ENCODE measurements at regions not wholly inside any gene's neighbourhood (a gene's known extent, or its start where the extent isn't known, plus 50 kb on each side); places are given as distances from the start of the nearest gene placed in this dataset.
"Not testable (repeated sequence)": the region's sequence is repeated elsewhere in the genome, so short reads cannot be mapped to it uniquely, and the experiment has no call there.

DNA sequence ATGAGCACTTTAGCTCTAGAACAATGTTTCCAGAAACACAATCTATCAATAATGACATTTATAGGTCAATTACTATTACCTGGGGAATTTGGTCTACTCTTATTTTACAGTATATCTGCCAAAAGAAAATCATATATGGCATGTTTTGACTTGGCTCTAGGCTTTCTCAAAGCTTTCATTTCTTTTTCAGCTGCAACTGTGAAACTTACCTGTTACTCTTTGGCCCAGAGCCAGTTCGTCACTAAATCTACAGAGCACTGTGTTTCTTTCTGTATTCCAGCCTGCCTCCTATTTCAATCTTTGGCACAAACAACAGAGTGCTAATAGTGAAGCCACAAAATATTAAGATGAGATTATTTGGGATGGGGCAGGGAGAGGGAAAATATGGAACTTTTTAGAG is 76.0 kb downstream of the P2RY1 start:
- ATAC-seq, result no peak
- TF ChIP-seq ZNF565 (CRISPR knock-in tag; conservative IDR thresholded peaks at IDR 0.05; ENCODE audit: low read depth), result no peak
- TF ChIP-seq ZFP30 (CRISPR knock-in tag; IDR thresholded peaks at IDR 0.05), result no peak
- no peak for TF ChIP-seq TOX (CRISPR knock-in tag; IDR thresholded peaks at IDR 0.05; ENCODE audit: borderline replicate concordance)
- TF ChIP-seq, protein P1, sequence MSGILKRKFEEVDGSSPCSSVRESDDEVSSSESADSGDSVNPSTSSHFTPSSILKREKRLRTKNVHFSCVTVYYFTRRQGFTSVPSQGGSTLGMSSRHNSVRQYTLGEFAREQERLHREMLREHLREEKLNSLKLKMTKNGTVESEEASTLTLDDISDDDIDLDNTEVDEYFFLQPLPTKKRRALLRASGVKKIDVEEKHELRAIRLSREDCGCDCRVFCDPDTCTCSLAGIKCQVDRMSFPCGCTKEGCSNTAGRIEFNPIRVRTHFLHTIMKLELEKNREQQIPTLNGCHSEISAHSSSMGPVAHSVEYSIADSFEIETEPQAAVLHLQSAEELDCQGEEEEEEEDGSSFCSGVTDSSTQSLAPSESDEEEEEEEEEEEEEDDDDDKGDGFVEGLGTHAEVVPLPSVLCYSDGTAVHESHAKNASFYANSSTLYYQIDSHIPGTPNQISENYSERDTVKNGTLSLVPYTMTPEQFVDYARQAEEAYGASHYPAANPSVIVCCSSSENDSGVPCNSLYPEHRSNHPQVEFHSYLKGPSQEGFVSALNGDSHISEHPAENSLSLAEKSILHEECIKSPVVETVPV (CRISPR knock-in tag; IDR thresholded peaks at IDR 0.05), result no peak
- no peak for TF ChIP-seq ZNF70 (CRISPR knock-in tag; IDR thresholded peaks at IDR 0.05)
- no peak for TF ChIP-seq ISL1 (CRISPR knock-in tag; IDR thresholded peaks at IDR 0.05)
- TF ChIP-seq ARNTL (CRISPR knock-in tag; IDR thresholded peaks at IDR 0.05; ENCODE audit: borderline replicate concordance, low read depth), result no peak

DNA sequence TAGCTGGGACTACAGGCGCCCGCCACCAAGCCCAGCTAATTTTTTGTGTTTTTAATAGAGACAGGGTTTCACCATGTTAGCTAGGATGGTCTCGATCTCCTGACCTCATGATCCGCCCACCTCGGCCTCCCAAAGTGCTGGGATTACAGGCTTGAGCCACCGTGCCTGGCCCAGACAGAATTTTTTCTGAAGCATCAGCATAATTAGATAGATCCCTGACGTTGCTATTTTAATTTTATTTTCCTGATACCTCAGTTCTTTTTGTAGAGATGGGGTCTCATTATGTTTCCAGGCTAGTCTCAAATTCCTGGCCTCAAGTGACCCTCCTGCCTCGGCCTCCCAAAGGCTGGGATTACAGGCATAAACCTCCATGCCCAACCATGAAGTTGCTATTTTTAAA is 79.8 kb downstream of the P2RY1 start:
- ATAC-seq, result not testable (repeated sequence)

DNA sequence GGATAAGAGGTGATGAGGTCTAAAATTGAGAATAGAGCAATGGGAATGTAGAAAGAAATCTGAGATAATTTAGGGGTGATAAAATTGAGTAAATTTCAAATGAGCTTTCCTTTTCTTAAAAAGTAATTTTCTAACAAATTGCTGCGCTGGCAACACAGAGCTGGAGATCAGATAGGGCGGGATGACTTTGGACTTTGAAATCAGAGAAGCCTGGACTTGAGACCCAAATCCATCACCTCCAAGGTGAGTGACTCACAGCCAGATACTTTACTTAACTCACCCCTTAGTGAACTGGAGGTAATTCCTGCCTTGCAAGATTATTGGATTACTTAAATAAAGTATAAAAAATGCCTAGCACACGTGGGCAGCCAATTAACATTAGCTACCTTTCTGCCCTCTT is 80.8 kb downstream of the P2RY1 start:
- no peak for ATAC-seq
- TF ChIP-seq ZFP3 (CRISPR knock-in tag; IDR thresholded peaks at IDR 0.05) (no peak), ZNF8 (CRISPR knock-in tag; IDR thresholded peaks at IDR 0.05) (no peak), ISL1 (CRISPR knock-in tag; IDR thresholded peaks at IDR 0.05) (no peak)
- TF ChIP-seq, protein P2, sequence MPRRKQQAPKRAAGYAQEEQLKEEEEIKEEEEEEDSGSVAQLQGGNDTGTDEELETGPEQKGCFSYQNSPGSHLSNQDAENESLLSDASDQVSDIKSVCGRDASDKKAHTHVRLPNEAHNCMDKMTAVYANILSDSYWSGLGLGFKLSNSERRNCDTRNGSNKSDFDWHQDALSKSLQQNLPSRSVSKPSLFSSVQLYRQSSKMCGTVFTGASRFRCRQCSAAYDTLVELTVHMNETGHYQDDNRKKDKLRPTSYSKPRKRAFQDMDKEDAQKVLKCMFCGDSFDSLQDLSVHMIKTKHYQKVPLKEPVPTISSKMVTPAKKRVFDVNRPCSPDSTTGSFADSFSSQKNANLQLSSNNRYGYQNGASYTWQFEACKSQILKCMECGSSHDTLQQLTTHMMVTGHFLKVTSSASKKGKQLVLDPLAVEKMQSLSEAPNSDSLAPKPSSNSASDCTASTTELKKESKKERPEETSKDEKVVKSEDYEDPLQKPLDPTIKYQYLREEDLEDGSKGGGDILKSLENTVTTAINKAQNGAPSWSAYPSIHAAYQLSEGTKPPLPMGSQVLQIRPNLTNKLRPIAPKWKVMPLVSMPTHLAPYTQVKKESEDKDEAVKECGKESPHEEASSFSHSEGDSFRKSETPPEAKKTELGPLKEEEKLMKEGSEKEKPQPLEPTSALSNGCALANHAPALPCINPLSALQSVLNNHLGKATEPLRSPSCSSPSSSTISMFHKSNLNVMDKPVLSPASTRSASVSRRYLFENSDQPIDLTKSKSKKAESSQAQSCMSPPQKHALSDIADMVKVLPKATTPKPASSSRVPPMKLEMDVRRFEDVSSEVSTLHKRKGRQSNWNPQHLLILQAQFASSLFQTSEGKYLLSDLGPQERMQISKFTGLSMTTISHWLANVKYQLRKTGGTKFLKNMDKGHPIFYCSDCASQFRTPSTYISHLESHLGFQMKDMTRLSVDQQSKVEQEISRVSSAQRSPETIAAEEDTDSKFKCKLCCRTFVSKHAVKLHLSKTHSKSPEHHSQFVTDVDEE (CRISPR knock-in tag; IDR thresholded peaks at IDR 0.05), result no peak

DNA sequence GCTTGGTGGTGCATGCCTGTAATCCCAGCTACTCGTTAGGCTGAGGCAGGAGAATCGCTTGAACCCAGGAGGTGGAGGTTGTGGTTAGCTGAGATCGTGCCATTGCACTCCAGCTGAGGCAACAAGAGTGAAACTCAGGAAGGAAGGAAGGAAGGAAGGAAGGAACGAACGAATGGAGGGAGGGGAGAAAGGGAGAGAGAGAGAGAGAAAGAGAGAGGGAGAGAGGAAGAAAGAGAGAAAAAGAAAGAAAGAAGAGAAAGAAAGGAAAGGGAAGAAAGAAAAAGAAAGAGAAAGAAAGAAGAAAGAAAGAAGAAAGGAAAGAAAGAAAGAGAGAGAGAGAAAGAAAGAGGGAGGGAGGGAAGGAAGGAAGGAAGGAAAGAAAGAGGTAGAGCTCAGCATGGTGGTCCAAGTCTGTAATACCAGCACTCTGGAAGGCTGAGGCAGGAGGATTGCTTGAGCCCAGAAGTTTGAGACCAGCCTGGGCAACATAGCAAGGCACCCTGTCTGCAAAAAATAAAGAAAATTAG is 81.9 kb downstream of the P2RY1 start:
- TF ChIP-seq ZFP3 (CRISPR knock-in tag; IDR thresholded peaks at IDR 0.05), result no peak
- no peak for TF ChIP-seq CSDC2 (CRISPR knock-in tag; IDR thresholded peaks at IDR 0.05)
- no peak for TF ChIP-seq ESRRG (CRISPR knock-in tag; IDR thresholded peaks at IDR 0.05)
- TF ChIP-seq, protein P3, sequence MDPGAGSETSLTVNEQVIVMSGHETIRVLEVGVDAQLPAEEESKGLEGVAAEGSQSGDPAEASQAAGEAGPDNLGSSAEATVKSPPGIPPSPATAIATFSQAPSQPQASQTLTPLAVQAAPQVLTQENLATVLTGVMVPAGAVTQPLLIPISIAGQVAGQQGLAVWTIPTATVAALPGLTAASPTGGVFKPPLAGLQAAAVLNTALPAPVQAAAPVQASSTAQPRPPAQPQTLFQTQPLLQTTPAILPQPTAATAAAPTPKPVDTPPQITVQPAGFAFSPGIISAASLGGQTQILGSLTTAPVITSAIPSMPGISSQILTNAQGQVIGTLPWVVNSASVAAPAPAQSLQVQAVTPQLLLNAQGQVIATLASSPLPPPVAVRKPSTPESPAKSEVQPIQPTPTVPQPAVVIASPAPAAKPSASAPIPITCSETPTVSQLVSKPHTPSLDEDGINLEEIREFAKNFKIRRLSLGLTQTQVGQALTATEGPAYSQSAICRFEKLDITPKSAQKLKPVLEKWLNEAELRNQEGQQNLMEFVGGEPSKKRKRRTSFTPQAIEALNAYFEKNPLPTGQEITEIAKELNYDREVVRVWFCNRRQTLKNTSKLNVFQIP (CRISPR knock-in tag; IDR thresholded peaks at IDR 0.05; ENCODE audit: borderline replicate concordance, low read depth), result no peak
- no peak for TF ChIP-seq SNAI2 (CRISPR knock-in tag; IDR thresholded peaks at IDR 0.05)
- no peak for TF ChIP-seq ZC3H10 (CRISPR knock-in tag; IDR thresholded peaks at IDR 0.05)
- TF ChIP-seq, protein P2 (CRISPR knock-in tag; IDR thresholded peaks at IDR 0.05), result no peak
- TF ChIP-seq PPARA (CRISPR knock-in tag; IDR thresholded peaks at IDR 0.05; ENCODE audit: borderline replicate concordance), result no peak
- no peak for TF ChIP-seq ZNF8 (CRISPR knock-in tag; IDR thresholded peaks at IDR 0.05)
- TF ChIP-seq, protein P4, sequence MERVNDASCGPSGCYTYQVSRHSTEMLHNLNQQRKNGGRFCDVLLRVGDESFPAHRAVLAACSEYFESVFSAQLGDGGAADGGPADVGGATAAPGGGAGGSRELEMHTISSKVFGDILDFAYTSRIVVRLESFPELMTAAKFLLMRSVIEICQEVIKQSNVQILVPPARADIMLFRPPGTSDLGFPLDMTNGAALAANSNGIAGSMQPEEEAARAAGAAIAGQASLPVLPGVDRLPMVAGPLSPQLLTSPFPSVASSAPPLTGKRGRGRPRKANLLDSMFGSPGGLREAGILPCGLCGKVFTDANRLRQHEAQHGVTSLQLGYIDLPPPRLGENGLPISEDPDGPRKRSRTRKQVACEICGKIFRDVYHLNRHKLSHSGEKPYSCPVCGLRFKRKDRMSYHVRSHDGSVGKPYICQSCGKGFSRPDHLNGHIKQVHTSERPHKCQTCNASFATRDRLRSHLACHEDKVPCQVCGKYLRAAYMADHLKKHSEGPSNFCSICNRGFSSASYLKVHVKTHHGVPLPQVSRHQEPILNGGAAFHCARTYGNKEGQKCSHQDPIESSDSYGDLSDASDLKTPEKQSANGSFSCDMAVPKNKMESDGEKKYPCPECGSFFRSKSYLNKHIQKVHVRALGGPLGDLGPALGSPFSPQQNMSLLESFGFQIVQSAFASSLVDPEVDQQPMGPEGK (CRISPR knock-in tag; IDR thresholded peaks at IDR 0.05; ENCODE audit: borderline replicate concordance), result no peak
- no peak for TF ChIP-seq TOX (CRISPR knock-in tag; IDR thresholded peaks at IDR 0.05; ENCODE audit: borderline replicate concordance)
- TF ChIP-seq ISL1 (CRISPR knock-in tag; IDR thresholded peaks at IDR 0.05), result no peak
- no peak for TF ChIP-seq TCF4 (CRISPR knock-in tag; IDR thresholded peaks at IDR 0.05; ENCODE audit: borderline replicate concordance)
- ATAC-seq, result no peak
